ENCODE measurements at regions not wholly inside any gene's neighbourhood (a gene's known extent, or its start where the extent isn't known, plus 50 kb on each side); places are given as distances from the start of the nearest gene placed in this dataset.

- TF ChIP-seq ATF3 (IDR thresholded peaks at IDR 0.05; ENCODE audit: borderline replicate concordance, extremely low read depth, low read depth, low read length) (no peak), IRF3 (IDR thresholded peaks at IDR 0.05) (no peak), BCL3 (IDR thresholded peaks at IDR 0.05; ENCODE audit: borderline replicate concordance, insufficient read depth, low read depth, low read length, poor library complexity, severe bottlenecking) (no peak), HSF1 (IDR thresholded peaks at IDR 0.05; ENCODE audit: low read depth, low read length) (no peak), SMARCA5 (IDR thresholded peaks at IDR 0.05) (no peak), IKZF1 (conservative IDR thresholded peaks at IDR 0.05) (no peak), ZNF24 (IDR thresholded peaks at IDR 0.05) (no peak), NRF1 (conservative IDR thresholded peaks at IDR 0.05; ENCODE audit: low read depth, low read length) (no peak), NR2C1 (IDR thresholded peaks at IDR 0.05) (no peak)
Observed at GRCh38 chr14:85909581-85909980, 379.6 kb downstream of the FLRT2 start (continued).

GRCh38 chr14:85907536-85907935 is 377.6 kb downstream of the FLRT2 start:
- RAD21 ChIA-PET (ENCODE audit: unreplicated experiment), result no interaction called here
- H3K9me3 ChIP-seq (replicated peaks; ENCODE audit: control insufficient read depth, insufficient read depth, low read length), result no peaks in the 10 kb centered on the region; the same call in 2 of the 3 replicates
- no peaks in the 10 kb centered on the region for H3K79me2 ChIP-seq (ENCODE audit: control insufficient read depth, insufficient read depth, low read length)
- H3K4me1 ChIP-seq (ENCODE audit: control insufficient read depth, insufficient read depth, low read length), result no peaks in the 10 kb centered on the region
- in situ Hi-C loops (cut with MboI) (no loop called here), intact Hi-C loops (cut with micrococcal nuclease; ENCODE audit: unreplicated experiment) (no loop called here)
- no peak overlapping the region for H3K4me2 ChIP-seq (ENCODE audit: control insufficient read depth, insufficient read depth)
- CTCF ChIA-PET, result interaction anchor here (1.2 kb wide), 1 partner anchor 8 kb away, joined by 3 read pairs; no protein-coding TSS in a partner anchor
- SMC1A ChIA-PET (ENCODE audit: uncharacterized antibody, unreplicated experiment), result no interaction called here
- ATAC-seq, result no peak
- DNase-seq (ENCODE audit: low read depth, low spot score), result no peak
- WGBS (ENCODE audit: insufficient coverage, insufficient replicate concordance, low lambda C conversion rate, missing lambda C conversion rate), result 0% methylated on average over 2 of the region's 2 CpGs
- H4K20me1 ChIP-seq (ENCODE audit: control insufficient read depth, insufficient read depth), result no peaks in the 10 kb centered on the region
- H3K36me3 ChIP-seq (ENCODE audit: control insufficient read depth in 2 of 2, insufficient read depth in 2 of 2, low read length in 1 of 2), result no peaks in the 10 kb centered on the region
- BruUV-seq (replicated peaks), result no TSS peak
- H3K27ac ChIP-seq (ENCODE audit: control insufficient read depth, insufficient read depth), result no peak overlapping the region
- H3K4me3 ChIP-seq, result no peak overlapping the region
- no peak overlapping the region for H2AFZ ChIP-seq (ENCODE audit: control insufficient read depth, low read depth, low read length)
- no peak overlapping the region for H3K9ac ChIP-seq (ENCODE audit: control insufficient read depth, insufficient read depth, low read length)
- POLR2A ChIA-PET, result no interaction called here
- no peaks in the 10 kb centered on the region for H3K27me3 ChIP-seq (replicated peaks in 1 of 2; ENCODE audit: control insufficient read depth in 2 of 2, insufficient read depth in 2 of 2, low read length in 1 of 2)
- no peak for FAIRE-seq
- no peak for TF ChIP-seq MXI1 (IDR thresholded peaks at IDR 0.05; ENCODE audit: low read depth, low read length)
- no peak for TF ChIP-seq SIX5 (IDR thresholded peaks at IDR 0.05; ENCODE audit: low read depth, low read length, severe bottlenecking)
- no peak for TF ChIP-seq CBX5 (IDR thresholded peaks at IDR 0.05; ENCODE audit: low read depth)
- TF ChIP-seq HSF1 (IDR thresholded peaks at IDR 0.05; ENCODE audit: low read depth, low read length), result no peak
- TF ChIP-seq EZH2 (IDR thresholded peaks at IDR 0.05; ENCODE audit: borderline replicate concordance, control insufficient read depth, low read depth, low read length), result no peak
- TF ChIP-seq STAT1 (conservative IDR thresholded peaks at IDR 0.05), result no peak
- no peak for TF ChIP-seq PBX3 (IDR thresholded peaks at IDR 0.05; ENCODE audit: insufficient replicate concordance, low read depth, low read length)
- TF ChIP-seq EGR1 (IDR thresholded peaks at IDR 0.05; ENCODE audit: borderline replicate concordance in 1 of 2, low read depth in 2 of 2, low read length in 2 of 2), result no peak
